ENCODE measurements at regions not wholly inside any gene's neighbourhood (a gene's known extent, or its start where the extent isn't known, plus 50 kb on each side); places are given as distances from the start of the nearest gene placed in this dataset.
"Not testable (repeated sequence)": the region's sequence is repeated elsewhere in the genome, so short reads cannot be mapped to it uniquely, and the experiment has no call there.

DNA sequence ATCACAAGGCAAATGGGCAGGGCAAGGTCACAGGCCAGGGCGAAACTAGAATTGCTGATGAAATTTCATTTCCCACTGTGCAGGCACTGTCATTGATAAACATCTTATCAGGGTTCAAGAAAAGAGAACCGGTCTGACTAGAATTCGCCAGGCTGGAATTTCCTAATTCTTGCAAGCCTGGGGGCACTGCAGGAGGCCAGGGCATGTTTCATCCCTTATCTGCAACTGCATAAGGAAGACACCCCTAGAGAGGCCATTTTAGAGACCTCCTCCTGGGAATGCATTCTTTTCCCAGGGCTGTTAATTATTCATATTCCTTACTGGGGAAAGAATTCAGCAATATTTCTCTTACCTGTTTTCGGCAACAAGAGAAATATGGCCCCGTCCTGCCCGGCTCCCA, 266.2 kb upstream of the CYLC2 start:
- Histone ChIP-seq H3K4me3 (ENCODE audit: low read depth, low read length) (no peak overlapping the region), H3K27me3 (ENCODE audit: control insufficient read depth, insufficient read depth, low read length) (no peaks in the 10 kb centered on the region), H3K36me3 (ENCODE audit: control insufficient read depth, insufficient read depth, low read length) (no peaks in the 10 kb centered on the region)
- DNase-seq (ENCODE audit: low read depth): no peak
- TF ChIP-seq CTCF (IDR thresholded peaks at IDR 0.05; ENCODE audit: insufficient read depth, low read length, poor library complexity, severe bottlenecking): no peak

DNA sequence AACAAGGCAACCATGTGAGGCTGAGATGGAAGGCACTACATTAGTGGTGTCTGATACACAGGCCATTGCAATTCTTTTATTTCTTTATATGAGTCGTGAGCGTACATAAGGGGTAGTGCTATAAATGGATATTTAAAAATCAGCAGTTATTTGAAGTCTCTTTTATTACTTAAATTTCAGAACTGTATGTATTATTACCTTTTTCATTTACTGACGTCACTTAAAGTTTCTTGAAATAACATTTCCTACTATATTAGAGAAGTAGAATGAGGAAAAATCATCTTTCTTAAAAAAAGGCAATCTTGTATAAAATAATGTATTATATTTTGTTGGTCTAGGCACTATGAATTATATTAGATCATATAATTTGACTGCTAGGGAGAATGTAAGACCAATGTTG, 280.9 kb upstream of the CYLC2 start:
- H3K27me3 ChIP-seq (ENCODE audit: control insufficient read depth, insufficient read depth, low read length): no peaks in the 10 kb centered on the region
- no peak for DNase-seq (ENCODE audit: low read depth)
- no peaks in the 10 kb centered on the region for H3K36me3 ChIP-seq (ENCODE audit: control insufficient read depth, insufficient read depth, low read length)
- TF ChIP-seq CTCF (IDR thresholded peaks at IDR 0.05; ENCODE audit: insufficient read depth, low read length, poor library complexity, severe bottlenecking): no peak
- H3K4me3 ChIP-seq (ENCODE audit: low read depth, low read length): no peak overlapping the region

GRCh38 chr9:102712910-102713309, 282.2 kb upstream of the CYLC2 start:
- DNase-seq (ENCODE audit: low read depth); H3K27me3 ChIP-seq (ENCODE audit: control insufficient read depth, insufficient read depth, low read length); H3K36me3 ChIP-seq (ENCODE audit: control insufficient read depth, insufficient read depth, low read length); H3K4me3 ChIP-seq (ENCODE audit: low read depth, low read length): not testable (repeated sequence)

GRCh38 chr9:102700936-102701335, 294.2 kb upstream of the CYLC2 start:
- Histone ChIP-seq H3K4me3 (ENCODE audit: low read depth, low read length) (no peak overlapping the region), H3K27me3 (ENCODE audit: control insufficient read depth, insufficient read depth, low read length) (no peaks in the 10 kb centered on the region), H3K36me3 (ENCODE audit: control insufficient read depth, insufficient read depth, low read length) (no peaks in the 10 kb centered on the region)
- TF ChIP-seq CTCF (IDR thresholded peaks at IDR 0.05; ENCODE audit: insufficient read depth, low read length, poor library complexity, severe bottlenecking): no peak
- no peak for DNase-seq (ENCODE audit: low read depth)

- H3K27me3 ChIP-seq (ENCODE audit: control insufficient read depth, insufficient read depth, low read length): no peaks in the 10 kb centered on the region
- H3K36me3 ChIP-seq (ENCODE audit: control insufficient read depth, insufficient read depth, low read length): no peaks in the 10 kb centered on the region
- TF ChIP-seq CTCF (IDR thresholded peaks at IDR 0.05; ENCODE audit: insufficient read depth, low read length, poor library complexity, severe bottlenecking): no peak
- no peak overlapping the region for H3K4me3 ChIP-seq (ENCODE audit: low read depth, low read length)
- DNase-seq (ENCODE audit: low read depth): no peak
These were observed 325.9 kb upstream of the CYLC2 start for GRCh38 chr9:102669220-102669619.

DNA sequence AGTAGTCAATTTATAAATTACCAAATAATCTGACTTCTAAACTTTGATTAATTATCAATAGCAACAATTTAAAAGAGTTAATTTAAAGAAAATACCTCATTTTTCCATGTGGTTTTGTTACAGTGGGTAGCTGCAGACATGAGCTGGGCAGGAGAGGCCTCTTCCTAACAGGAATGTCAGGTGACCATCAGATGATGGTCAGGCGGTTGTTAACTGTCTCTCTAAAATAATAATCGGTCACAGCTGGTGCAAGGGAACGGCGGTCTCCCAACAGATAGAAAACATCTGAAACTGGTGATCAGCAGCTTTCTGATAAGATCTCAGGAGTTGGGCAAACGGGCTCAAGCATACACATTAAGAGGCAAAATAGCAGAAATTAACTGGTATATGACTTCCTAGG, 342.7 kb upstream of the CYLC2 start:
- Histone ChIP-seq H3K27me3 (ENCODE audit: control insufficient read depth, insufficient read depth, low read length) (no peaks in the 10 kb centered on the region), H3K36me3 (ENCODE audit: control insufficient read depth, insufficient read depth, low read length) (no peaks in the 10 kb centered on the region), H3K4me3 (ENCODE audit: low read depth, low read length) (no peak overlapping the region)
- no peak for DNase-seq (ENCODE audit: low read depth)
- no peak for TF ChIP-seq CTCF (IDR thresholded peaks at IDR 0.05; ENCODE audit: insufficient read depth, low read length, poor library complexity, severe bottlenecking)

Data from kidney epithelial cell (primary cell).